Body of pancreas (tissue), 4 donors: ENCODE measurements at regions not wholly inside any gene's neighbourhood (a gene's known extent, or its start where the extent isn't known, plus 50 kb on each side); places are given as distances from the start of the nearest gene placed in this dataset. TPM values are rescaled to one million over a fixed set of nuclear protein-coding genes. Genes with fewer than 3 reads are reported as not detected.
A peak's percentile ranks its signal among the peaks of the same experiment; 100 is the strongest.

Source experiments
- ATAC-seq: fragments of 150-250 bp; one replicate; pipeline ENCODE4 v1.9.1; 2016
- DNase-seq, 4 donors: peaks; one replicate each; pipeline ENCODE4 v3.0.0-alpha.2; 2019
- H3K27ac ChIP-seq, 4 donors: fragments of 200-600 bp; sonication (generic); 1 replicate in 3 of 4; 2 replicates in 1 of 4; pipeline versions ENCODE4 v1.5.1 to v1.6.1; 2016 to 2019; ENCODE audit warnings: mild to moderate bottlenecking in 1 of 4, mixed read lengths in 1 of 4, moderate library complexity in 1 of 4
- H3K27me3 ChIP-seq, 2 donors: fragments of 200-600 bp; sonication (generic); one replicate each; pipeline ENCODE4 v1.6.0; 2016; ENCODE audit warnings: mild to moderate bottlenecking in 1 of 2
- H3K36me3 ChIP-seq, 2 donors: fragments of 200-600 bp; sonication (generic); replicated peaks in 1 of 2; 2 replicates each; pipeline ENCODE4 v1.5.1; 2016; ENCODE audit warnings: low read depth in 2 of 2; ENCODE audit not compliant: insufficient read depth in 1 of 2
- H3K4me1 ChIP-seq: fragments of 200-600 bp; sonication (generic); one replicate; pipeline ENCODE4 v1.6.0; 2016
- H3K4me3 ChIP-seq, 2 donors: fragments of 200-600 bp; sonication (generic); 1 replicate in 1 of 2; 2 replicates in 1 of 2; pipeline ENCODE4 v1.5.1; 2016 to 2019
- H3K9me3 ChIP-seq, 3 donors: fragments of 200-600 bp; sonication (generic); 1 replicate in 2 of 3; 2 replicates in 1 of 3; pipeline ENCODE4 v1.5.1; 2016
- POLR2A ChIP-seq, 3 donors: fragments of 450-650 bp; IDR thresholded peaks; one replicate each; pipeline ENCODE4 v1.6.1; 2016; ENCODE audit warnings: antibody characterized with exemption in 3 of 3, mild to moderate bottlenecking in 2 of 3
- WGBS, 2 donors: methylation state at CpG; one replicate each; pipeline ENCODE4 v1.1.5; 2017; 5-methylcytosine and 5-hydroxymethylcytosine counted together
- intact Hi-C: fragments of 100-400 bp; cut with DNase I; formaldehyde crosslinking; loops from one replicate; pipeline ENCODE4 v1.15.1; 2023
- small RNA-seq: library from RNA; depleted of rRNA; stranded (forward); fragments of <200 nt; gene quantifications from one replicate; pipeline ENCODE3, GENCODE V24; 2016
- TF ChIP-seq, protein P1 (sequence below), 7 experiments: fragments of 450-650 bp in 4 of 7; fragments of 200-600 bp in 3 of 7; sonication (generic) in 3 of 7; IDR thresholded peaks; one replicate each; pipeline ENCODE4 v1.5.1; 2016 to 2019; ENCODE audit warnings: antibody characterized with exemption in 7 of 7

GRCh38 chr10:7471720-7472367 lies 61.0 kb upstream of the SFMBT2 start:
- Histone ChIP-seq H3K27me3 (peaks cover 0 to 5% of the 10 kb centered on the region in 2 donors), H3K9me3 (no peaks in the 10 kb centered on the region), H3K36me3 (no peaks in the 10 kb centered on the region), H3K27ac (peak overlapping the region in 1 of 4 donors; percentile 43), H3K4me3 (no peak overlapping the region), H3K4me1 (peaks cover 4% of the 10 kb centered on the region)
- ATAC-seq (no peak), DNase-seq (peak in 2 of 4 donors; percentile 13 to 37)
- TF ChIP-seq, protein P1, sequence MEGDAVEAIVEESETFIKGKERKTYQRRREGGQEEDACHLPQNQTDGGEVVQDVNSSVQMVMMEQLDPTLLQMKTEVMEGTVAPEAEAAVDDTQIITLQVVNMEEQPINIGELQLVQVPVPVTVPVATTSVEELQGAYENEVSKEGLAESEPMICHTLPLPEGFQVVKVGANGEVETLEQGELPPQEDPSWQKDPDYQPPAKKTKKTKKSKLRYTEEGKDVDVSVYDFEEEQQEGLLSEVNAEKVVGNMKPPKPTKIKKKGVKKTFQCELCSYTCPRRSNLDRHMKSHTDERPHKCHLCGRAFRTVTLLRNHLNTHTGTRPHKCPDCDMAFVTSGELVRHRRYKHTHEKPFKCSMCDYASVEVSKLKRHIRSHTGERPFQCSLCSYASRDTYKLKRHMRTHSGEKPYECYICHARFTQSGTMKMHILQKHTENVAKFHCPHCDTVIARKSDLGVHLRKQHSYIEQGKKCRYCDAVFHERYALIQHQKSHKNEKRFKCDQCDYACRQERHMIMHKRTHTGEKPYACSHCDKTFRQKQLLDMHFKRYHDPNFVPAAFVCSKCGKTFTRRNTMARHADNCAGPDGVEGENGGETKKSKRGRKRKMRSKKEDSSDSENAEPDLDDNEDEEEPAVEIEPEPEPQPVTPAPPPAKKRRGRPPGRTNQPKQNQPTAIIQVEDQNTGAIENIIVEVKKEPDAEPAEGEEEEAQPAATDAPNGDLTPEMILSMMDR (IDR thresholded peaks at IDR 0.05), result no peak
- no peak for TF ChIP-seq POLR2A (IDR thresholded peaks at IDR 0.05)
- intact Hi-C loops, result no loop called here
- 15 to 21% methylated on average over 9 of the region's 9 CpGs for WGBS, 2 donors

DNA sequence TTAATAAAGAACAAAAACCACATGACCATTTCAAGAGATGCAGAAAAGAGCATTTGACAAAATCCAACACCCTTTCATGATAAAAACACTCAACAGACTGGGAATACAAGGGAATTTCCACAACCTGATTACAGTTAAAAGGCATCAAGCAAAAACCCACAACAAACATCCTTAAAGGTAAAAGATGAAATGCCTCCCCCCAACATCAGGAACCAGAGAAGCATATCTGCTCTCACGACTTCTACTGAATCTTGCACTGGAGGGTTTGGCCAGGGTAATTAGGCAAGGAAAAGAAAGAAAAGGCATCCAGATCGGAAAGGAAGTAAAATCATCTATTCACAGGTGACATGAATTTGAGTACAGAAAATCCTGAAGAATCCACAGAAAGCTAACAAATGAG lies 59.5 kb upstream of the SFMBT2 start:
- no peak overlapping the region for H3K27ac ChIP-seq
- no peaks in the 10 kb centered on the region for H3K9me3 ChIP-seq
- H3K36me3 ChIP-seq, result no peaks in the 10 kb centered on the region
- DNase-seq (no peak), ATAC-seq (no peak)
- WGBS, 2 donors, result 58 to 62% methylated on average over 2 of the region's 2 CpGs
- TF ChIP-seq, protein P1 (IDR thresholded peaks at IDR 0.05), result no peak
- TF ChIP-seq POLR2A (IDR thresholded peaks at IDR 0.05), result no peak
- H3K4me1 ChIP-seq, result peaks cover 4% of the 10 kb centered on the region
- H3K27me3 ChIP-seq, result peaks cover 0 to 5% of the 10 kb centered on the region in 2 donors
- H3K4me3 ChIP-seq, result no peak overlapping the region
- intact Hi-C loops, result no loop called here

DNA sequence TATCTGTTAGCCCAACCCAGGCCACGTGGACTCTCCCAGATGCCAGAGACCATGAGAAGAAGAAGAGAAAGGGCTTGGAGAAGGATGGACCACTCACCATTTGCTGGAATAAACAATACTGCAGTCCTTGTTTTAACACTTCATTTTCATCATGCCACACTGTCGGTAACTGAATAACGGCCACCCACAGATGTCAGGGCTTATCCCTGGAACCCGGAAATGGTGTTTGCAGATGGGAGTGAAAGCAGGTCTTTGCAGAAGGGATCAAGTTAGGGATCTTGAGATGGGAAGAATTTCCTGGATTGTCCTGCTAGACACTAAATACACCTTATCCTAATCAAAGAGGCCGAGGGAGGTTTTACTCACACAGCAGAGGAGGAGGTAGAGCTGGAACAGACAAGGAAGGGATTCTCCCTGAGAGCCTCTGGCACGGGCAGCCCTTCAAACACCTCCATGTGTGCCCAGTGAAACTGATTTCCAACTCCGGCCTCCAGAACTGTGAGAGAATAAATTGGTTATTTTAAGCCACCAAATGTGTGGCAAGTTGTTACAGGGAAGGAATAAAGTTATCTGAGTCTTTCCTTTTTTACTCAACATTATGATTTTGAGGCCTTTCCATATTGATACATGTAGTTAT lies 56.3 kb upstream of the SFMBT2 start:
- Histone ChIP-seq H3K4me1 (peaks cover 2% of the 10 kb centered on the region), H3K27me3 (no peaks in the 10 kb centered on the region), H3K4me3 (no peak overlapping the region), H3K9me3 (no peaks in the 10 kb centered on the region), H3K27ac (no peak overlapping the region), H3K36me3 (no peaks in the 10 kb centered on the region)
- intact Hi-C loops, result no loop called here
- no peak for TF ChIP-seq POLR2A (IDR thresholded peaks at IDR 0.05)
- TF ChIP-seq, protein P1 (IDR thresholded peaks at IDR 0.05), result no peak
- DNase-seq, result no peak
- 53 to 63% methylated on average over 7 of the region's 7 CpGs for WGBS, 2 donors
- no peak for ATAC-seq

GRCh38 chr10:7464691-7465090 lies 53.9 kb upstream of the SFMBT2 start:
- DNase-seq, result no peak
- intact Hi-C loops, result no loop called here
- no peaks in the 10 kb centered on the region for H3K4me1 ChIP-seq
- H3K36me3 ChIP-seq, result no peaks in the 10 kb centered on the region
- no peak overlapping the region for H3K27ac ChIP-seq
- peak; percentile 30 for ATAC-seq
- no peak overlapping the region for H3K4me3 ChIP-seq
- no peaks in the 10 kb centered on the region for H3K9me3 ChIP-seq
- no peak for TF ChIP-seq POLR2A (IDR thresholded peaks at IDR 0.05)
- TF ChIP-seq, protein P1 (IDR thresholded peaks at IDR 0.05), result no peak
- no peaks in the 10 kb centered on the region for H3K27me3 ChIP-seq
- 67 to 69% methylated on average over 8 of the region's 8 CpGs for WGBS, 2 donors

Small RNA genes lying in the stretch of these regions (small RNA-seq; reads per million reads assigned to genes)
- not detected for gene RNU6-535P
